NCI-H2081 (cell line): ENCODE measurements at regions not wholly inside any gene's neighbourhood (a gene's known extent, or its start where the extent isn't known, plus 50 kb on each side); places are given as distances from the start of the nearest gene placed in this dataset.
"Not testable (repeated sequence)": the region's sequence is repeated elsewhere in the genome, so short reads cannot be mapped to it uniquely, and the experiment has no call there.

Source experiments
- DNase-seq, 2 experiments: peaks; one replicate each; lab custom pipeline; 2025; lab: John Stamatoyannopoulos, UW

DNA sequence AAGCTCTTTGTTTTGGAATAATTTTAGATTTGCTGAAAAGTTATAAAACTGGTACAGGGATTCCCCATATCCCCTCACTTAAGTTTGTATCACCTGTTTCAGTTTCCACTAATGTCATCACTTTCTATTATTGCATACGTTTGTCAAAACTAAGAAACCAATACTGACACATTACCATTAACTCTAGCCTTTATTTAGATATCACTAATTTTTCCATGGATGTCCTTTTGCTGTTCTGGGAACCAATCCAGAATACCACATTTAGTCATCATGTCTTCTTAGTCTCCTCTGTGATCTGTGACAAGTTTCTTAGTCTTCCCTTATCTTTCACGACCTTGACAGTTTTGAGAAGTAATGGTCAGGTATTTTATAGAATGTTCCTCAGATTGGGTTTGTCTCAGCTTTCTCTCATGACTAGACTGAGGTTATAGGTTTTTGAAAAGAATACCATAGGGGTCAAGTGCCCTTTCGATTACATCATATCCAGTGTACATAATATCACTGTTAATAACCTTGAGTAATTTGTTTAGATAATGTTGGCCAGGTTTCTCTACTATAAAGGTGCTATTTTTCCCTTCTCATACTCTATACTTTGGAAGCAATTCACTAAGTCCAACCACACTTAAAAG is 51.9 kb upstream of the NMUR2 start:
- no peak for DNase-seq

DNA sequence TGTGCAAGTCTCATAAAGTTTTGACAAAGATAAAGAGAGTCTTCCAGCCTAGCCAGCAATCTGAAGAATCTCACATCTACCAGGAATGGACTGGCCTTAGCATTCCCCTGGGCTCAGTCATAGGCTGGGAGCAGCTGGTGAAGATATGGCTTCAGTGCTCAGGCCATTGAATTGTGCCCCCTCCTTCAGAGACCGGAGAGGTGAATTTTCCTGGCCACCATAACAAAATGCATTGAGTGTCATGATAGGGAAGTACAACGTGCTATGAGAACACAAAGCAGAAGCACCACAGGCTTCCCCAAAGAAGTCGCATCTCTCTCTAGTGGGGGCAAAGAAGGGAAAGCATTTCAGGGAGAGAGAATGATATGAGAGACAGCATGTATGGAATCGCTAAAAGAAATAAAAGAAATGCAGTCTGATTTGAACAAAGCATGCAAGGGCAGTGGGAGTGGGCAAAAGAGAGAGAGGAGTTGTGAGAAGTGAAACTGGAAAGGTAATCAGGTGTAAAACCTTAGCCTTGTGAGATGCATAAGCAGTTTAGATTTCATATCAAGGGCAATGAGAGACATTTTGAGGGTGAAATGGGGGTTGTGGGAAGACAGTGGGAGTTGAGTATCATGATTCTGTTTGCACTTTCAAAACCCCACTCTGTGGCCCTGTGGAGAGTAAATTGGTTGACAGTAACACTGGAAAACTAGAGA is 57.1 kb upstream of the NMUR2 start:
- no peak for DNase-seq

DNA sequence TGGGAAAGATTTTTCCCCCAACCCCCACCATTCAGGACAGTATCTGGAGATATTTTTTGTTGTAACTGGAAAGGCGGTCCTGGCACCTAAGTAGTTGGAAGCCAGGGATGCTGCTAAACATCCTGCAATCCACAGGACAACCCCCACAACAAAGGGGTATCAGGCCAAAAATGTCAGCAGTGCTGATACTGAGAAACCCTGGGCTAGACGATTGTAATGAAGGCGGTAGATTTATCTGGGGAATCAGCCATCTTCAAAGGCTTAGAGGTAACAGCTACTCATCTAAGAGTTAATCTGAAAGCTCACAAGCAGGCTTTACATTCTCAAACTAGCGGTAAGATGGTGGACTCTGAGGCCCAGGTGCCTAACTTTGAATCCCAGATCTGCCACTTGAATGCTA is 59.0 kb upstream of the NMUR2 start:
- DNase-seq, result no peak

DNA sequence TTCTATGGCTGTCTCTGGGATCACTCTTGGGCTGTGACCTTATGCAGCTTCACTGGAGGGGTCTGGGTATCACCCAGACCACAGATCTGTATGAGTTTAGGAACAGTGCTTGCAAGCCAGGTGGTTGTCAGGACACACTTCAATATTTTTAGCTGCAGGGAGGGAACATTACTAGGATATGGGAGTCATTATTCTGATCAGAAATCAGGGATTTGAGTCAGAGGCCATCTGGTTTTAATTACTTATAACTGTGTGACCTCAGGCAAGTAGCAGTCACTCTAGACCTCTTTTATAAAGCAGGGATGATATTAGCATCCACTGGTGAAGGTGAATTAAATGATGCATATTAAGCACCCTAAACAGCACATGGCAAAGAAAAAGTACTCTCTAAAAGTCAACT is 60.1 kb upstream of the NMUR2 start:
- no peak for DNase-seq

DNA sequence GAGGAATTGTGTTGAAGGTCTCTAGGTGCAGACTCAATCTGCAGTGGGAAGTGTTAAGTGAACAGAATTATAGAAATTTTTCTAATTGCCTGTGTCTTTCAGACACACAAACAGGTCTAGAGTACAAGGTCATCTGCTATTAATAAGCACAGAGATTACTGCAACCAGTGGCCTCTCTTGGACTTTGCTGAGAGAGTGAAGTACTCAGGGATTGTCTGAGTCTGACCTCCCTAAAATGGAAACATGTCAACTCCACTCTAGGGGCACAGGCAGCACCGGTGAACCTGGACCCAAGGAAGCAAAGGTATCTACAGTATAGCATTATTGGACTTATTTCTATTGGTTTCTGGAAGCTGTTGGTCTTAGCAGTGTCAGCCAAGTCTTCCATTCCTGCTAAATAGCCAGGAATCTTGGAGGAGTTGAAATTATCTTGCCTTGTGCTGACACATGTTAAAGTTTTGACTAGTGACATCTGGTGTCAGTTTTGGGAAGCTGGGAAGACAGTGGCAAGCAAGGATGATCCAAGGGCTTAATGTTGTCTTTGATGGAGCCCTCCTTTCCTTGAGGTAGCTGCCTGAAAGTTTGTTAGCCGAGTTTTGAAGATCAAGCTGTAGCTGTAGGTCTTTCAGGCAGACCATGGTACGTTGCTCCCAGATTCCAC is 61.1 kb upstream of the NMUR2 start:
- no peak for DNase-seq

GRCh38 chr5:152470167-152470566 is 65.1 kb upstream of the NMUR2 start:
- DNase-seq, result no peak

DNA sequence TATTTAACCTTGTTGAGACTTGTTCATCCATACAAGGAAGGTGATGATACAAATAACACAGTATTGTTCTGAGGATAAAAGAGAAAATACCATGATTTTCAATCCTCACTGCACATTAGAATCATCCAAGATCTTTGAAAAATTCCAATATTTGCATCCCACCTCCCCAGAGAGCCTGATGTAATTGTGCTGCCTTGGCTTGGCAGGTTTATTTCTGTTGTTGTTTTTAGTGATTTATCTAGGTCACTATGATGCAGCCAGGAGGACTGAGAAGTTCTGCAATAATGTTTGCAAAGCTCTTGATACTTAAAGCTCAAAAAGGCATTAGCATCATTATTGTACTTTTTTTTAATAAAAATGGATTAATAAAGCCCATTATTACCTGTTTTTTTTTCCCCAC is 67.0 kb upstream of the NMUR2 start:
- DNase-seq, result no peak

DNA sequence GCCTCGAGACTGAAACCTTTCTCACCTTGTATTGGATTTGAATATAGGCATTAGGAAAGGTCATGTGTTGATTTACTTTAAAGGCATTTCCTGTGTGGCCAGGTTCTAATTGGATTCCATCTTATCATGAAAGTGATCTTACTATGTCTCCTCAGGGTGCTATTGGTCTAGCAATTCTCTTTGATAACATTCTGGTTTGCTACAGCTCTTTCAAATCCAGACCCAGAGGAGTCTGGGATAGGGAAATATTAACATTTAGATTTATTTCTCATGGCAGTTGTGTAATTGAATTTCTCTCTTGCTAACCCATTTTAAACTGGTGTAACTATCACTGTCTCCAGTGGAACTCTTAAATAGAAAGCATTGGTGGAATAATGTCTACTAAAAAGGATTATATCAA is 69.9 kb upstream of the NMUR2 start:
- DNase-seq, result no peak

DNA sequence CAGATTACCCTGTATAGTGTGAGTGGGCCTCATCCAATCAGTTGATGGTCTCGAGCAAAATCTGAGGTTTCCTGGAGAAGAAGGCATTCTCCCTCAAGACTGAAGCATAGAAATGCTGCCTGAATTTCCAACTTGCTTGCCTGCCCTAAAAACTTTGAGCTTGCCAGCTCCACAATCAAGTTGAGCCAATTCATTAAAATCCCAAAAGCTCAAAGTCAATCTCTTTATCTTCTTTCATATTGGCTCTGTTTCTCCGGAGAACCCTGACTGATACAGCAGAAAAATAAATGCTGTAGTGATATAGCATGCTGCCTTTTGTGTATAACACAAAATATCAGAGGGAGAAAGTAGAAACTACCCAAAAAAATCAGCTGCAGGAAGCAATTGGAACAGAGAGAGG is 72.5 kb upstream of the NMUR2 start:
- no peak for DNase-seq

- not testable (repeated sequence) for DNase-seq
Observed at GRCh38 chr5:152479866-152480265, 74.8 kb upstream of the NMUR2 start.

DNA sequence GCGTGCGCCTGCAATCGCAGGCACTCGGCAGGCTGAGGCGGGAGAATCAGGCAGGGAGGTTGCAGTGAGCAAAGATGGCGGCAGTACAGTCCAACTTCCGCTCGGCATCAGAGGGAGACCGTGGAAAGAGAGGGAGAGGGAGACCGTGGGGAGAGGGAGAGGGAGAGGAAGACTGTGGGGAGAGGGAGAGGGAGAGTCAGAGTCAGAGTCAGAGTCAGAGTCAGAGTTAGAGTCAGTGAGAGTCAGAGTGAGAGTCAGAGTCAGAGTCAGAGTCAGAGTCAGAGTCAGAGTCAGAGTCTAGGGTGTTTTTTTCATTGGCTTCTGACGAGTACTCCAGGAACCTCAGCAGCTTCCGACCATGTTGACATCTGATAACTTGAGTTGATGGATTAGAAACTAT is 75.6 kb upstream of the NMUR2 start:
- not testable (repeated sequence) for DNase-seq

- no peak for DNase-seq
Observed at GRCh38 chr5:152487130-152487529, 82.1 kb upstream of the NMUR2 start.

DNA sequence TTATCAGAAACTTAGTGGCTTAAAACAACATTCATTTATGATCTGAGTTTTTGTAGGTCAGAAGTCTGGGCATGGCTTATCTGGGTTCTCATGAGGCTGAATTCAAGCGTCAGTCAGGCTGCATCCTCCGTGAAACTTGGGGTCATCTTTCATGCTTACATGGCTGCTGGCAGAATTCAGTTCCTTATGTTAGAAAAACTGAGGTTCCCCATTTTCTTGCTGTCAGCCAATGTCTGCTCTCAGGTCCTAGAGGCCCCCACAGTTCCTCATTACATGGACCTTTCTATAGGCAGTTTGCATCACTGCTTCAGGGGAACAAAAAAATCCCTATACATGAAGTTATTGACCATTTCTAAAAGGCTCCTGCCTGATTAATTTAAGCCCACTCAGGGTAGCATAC is 83.8 kb upstream of the NMUR2 start:
- DNase-seq, result no peak

DNA sequence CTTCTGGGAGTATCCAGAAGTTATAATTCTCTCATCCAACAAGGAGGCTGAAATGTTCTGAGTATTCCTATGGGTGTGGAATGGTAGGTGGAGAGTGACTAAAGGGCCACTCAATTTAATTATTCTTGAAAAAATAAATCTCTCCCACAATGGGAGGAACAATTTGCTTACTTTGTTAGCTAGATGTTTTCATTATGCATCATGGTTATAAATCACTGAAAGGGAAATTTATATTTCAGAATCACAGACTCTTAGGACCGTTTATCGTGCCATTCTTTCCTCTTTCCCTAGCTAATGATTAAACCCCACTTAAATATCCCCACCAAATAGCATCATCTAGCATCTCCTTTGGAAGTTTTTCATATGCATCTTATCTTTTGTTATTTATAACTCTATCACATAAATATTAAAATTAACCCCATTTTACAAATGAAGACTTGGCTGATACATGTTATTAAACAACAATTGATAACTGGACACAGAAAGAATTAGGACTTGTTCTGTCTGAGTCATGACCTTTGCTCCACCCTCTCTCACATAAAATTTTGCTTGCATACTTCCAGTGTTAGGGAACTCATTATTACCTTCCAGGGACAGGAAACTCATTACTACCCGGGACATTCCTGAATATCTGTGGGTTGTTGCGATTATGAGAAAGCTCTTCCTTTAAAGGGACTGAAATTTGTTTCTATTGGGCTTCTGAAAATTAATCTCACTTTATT is 94.9 kb upstream of the NMUR2 start:
- DNase-seq, result no peak

DNA sequence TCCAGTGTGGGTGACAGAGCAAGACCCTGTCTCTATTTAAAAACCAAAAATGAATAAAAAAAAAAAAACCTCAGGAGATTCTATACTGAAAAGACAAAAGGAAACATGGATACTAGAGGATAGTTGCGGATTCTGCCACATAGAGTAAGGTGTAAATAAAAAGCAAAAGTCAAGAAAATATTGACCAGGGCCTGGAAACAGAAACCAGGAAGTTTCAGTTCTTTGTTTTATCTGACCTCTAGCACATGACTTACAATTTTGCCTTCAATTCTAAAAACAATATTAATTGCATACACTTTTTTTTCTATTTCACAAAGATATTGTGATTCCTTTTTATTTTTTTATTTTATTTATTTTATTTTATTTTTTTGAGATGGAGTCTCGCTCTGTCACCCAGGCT is 96.2 kb upstream of the NMUR2 start:
- DNase-seq, result no peak

GRCh38 chr5:152503206-152503605 is 98.1 kb upstream of the NMUR2 start:
- no peak for DNase-seq

- peak; percentile 46 to 73 for DNase-seq
Observed at GRCh38 chr5:152505442-152506042, 100.5 kb upstream of the NMUR2 start.

- no peak for DNase-seq
Observed at GRCh38 chr5:152511120-152511519, 106.0 kb upstream of the NMUR2 start.

GRCh38 chr5:152511531-152512132 is 106.6 kb upstream of the NMUR2 start:
- DNase-seq, result no peak

DNA sequence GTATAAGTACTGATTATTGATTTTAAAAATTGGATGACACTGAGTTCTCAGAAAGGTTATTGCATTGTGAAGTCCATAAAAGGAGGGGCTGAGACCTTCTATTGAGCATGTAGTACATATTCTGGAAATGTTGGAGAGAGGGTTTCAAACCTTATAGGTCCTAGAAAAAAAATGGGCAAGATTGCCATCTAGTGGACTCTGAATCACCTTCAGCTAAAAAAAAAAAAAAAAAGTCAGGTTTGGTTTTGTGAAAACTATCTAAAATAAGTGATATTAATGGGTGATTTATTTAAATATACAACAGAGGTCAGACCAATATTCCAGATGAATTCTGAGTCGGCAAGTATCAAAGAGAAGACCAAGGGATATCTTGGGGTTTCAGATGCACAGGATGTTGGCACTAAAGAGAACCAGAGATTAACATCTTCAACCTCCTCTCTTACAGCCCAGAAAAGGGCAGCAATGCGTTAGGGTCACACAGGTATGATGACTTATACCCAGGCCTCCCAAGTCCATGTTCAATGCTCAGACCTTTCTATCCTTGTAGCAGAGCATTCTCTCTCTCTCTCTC is 109.8 kb upstream of the NMUR2 start:
- peak; percentile 26 to 36 for DNase-seq

- no peak for DNase-seq
Observed at GRCh38 chr5:152523964-152524363, 118.9 kb upstream of the NMUR2 start.
